Nucleus accumbens (tissue), 56 donors: ENCODE measurements at regions not wholly inside any gene's neighbourhood (a gene's known extent, or its start where the extent isn't known, plus 50 kb on each side); places are given as distances from the start of the nearest gene placed in this dataset.
"Not testable (repeated sequence)": the region's sequence is repeated elsewhere in the genome, so short reads cannot be mapped to it uniquely, and the experiment has no call there.

Experiments used
- DNase-seq, 56 donors: peaks; one replicate each; lab custom pipeline; 2025; lab: John Stamatoyannopoulos, UW

DNA sequence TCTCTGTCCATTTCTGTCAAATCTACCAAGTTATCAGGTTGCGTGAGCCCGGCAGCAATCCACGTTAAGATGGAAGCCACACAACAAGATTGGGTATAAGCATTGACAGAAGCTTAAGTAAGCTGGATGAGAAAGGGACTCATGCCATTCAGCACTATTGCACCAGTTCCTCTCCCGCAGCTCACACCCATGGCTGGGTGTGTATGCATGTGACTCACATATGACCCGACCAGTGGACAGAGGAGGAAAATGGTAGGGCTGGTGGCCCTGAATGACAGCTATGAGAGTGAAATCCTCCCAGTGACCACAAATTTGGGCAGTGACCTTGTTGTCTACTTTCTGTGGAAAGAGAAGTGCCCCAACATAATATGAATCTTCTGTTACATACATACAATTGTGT lies 113.5 kb downstream of the OTOR start:
- DNase-seq: no peak

DNA sequence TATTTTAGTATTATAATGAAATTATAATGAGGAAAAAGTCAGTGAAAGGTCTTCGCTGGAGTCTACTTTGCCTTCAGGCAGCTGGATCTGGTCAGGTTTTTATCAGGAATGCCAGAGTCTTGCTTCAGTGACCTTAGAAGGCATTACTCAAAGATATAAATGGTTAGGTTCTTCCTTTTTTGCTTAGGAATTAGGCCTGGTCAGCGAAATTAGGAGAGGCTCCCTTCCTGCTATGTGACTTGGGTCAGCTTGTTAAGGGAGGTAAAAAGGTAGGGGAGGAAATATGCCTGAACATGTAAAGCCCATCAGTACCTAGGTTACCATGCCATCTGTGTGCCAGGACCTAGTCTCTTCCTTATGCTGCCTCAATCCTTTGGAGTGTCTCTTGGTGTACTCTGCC lies 115.1 kb downstream of the OTOR start:
- DNase-seq: no peak

- peak in 32 of 56 donors; percentile 1 to 66 (median 9) for DNase-seq
Observed at GRCh38 chr20:16864069-16864468, 115.9 kb downstream of the OTOR start.

- DNase-seq: no peak
Observed at GRCh38 chr20:16864963-16865362, 116.8 kb downstream of the OTOR start.

- DNase-seq: no peak
Observed at GRCh38 chr20:16865406-16865805, 117.2 kb downstream of the OTOR start.

DNA sequence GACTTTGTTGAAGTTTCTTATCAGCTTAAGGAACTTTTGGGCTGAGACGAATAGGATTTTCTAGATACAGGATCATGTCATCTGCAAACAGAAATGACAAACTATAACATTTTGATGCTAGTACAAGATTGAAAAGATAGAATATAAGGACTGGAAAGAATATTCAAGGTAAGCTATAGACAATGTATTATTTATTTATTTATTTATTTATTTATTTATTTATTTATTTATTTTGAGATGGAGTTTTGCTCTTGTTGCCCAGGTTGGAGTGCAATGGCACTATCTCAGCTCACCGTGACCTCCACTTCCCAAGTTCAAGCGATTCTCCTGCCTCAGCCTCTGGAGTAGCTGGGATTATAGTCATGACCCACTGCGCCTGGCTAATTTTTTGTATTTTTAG lies 125.0 kb downstream of the OTOR start:
- not testable (repeated sequence) for DNase-seq

DNA sequence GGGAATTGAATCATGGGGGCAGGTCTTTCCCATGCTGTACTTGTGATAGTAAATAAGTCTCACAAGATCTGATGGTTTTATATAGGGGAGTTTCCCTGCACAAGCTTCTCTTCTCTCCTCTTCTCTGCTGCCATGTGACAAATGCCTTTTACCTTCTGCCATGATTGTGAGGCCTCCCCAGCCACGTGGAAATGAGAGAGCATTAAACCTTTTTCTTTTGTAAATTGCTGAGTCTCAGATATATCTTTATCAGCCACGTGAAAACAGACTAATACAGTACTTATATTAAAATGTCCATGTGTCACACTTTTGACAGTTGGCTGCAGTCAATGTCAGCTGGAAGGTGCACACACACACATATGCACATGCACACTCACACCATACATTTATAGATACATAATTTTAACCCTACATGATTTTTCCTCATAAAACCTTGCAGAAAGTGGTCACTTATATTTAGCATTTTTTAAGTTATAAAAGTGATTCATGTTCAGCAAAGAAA lies 128.9 kb downstream of the OTOR start:
- DNase-seq: no peak

GRCh38 chr20:16885746-16886145 lies 137.6 kb downstream of the OTOR start:
- no peak for DNase-seq

GRCh38 chr20:16898433-16898832 lies 150.3 kb downstream of the OTOR start:
- DNase-seq: no peak

DNA sequence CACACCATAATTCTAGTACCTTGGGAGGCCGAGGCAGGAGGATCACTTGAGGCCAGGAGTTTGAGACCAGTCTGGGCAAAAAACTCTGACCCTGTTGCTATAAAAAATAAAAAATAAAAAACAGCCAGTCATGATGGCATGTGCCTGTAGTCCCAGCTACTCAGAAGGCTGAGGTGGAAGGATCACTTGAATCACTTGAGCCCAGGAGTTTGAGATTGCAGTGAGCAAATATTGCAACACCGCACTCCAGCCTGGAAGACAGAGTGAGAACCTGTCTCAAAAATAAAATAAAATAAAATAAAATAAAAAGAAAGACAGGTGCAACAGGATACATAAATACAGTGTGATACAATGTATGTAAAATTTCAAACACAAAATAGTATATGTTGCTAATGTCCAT lies 154.5 kb downstream of the OTOR start:
- DNase-seq: no peak

- no peak for DNase-seq
Observed at GRCh38 chr20:16904751-16905150, 156.6 kb downstream of the OTOR start.

- no peak for DNase-seq
Observed at GRCh38 chr20:16914277-16914676, 166.1 kb downstream of the OTOR start.

GRCh38 chr20:16916165-16916564 lies 168.0 kb downstream of the OTOR start:
- DNase-seq: no peak

DNA sequence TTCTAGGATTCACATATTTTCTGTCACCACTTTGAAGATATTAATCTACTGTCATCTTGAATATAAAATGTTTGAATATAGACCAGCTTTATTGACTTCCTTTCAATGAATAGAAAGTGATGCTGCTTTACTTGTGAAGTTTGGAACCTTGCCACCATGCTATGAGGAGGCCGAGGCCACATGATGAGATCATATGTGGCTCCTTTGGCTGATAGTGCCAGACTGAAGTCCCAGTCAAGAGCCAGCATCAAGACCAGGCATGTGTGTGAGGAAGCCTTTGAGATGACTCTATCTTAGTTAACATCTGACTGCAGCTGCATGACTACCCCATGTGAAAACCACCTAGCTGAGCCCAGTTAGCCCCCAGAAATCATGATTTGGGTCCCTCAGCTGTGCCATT lies 169.5 kb downstream of the OTOR start:
- no peak for DNase-seq

DNA sequence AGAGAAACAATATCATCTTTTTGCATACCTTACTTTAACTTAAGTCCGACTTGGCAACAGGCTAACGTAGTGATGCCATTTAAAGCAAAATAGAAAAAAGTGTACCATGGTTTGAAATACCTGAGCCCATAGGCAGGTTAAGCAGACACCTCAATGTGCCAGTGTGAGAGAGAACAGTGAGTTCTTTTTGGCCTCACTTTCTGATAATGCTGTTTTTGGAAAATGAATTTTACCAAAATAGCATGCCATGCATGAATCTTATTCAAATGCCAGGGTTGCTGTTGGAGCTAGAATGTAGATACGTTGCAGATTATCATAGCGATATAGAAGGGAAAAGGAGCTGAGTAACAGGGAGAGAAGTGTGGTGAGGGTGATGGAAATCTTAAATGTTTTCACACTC lies 170.2 kb downstream of the OTOR start:
- DNase-seq: no peak

DNA sequence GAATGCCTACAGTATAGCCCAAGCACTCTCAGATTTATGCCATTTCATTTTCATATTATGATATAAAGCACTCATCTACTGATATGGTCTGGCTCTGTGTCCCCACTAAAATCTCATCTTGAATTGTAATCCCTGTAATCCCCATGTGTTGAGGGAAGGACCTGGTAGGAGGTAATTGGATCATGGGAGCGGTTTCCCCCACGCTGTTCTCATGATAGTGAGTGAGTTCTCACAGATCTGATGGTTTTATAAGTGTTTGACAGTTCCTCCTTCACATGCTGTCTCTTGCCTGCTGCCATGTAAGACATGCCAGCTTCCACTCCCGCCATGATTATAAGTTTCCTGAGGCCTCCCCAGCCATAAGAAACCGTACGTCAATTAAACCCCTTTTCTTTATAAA lies 171.7 kb downstream of the OTOR start:
- no peak for DNase-seq

GRCh38 chr20:16922834-16923233 lies 174.7 kb downstream of the OTOR start:
- DNase-seq: no peak

- DNase-seq: no peak
Observed at GRCh38 chr20:16926626-16927430, 178.7 kb downstream of the OTOR start.

DNA sequence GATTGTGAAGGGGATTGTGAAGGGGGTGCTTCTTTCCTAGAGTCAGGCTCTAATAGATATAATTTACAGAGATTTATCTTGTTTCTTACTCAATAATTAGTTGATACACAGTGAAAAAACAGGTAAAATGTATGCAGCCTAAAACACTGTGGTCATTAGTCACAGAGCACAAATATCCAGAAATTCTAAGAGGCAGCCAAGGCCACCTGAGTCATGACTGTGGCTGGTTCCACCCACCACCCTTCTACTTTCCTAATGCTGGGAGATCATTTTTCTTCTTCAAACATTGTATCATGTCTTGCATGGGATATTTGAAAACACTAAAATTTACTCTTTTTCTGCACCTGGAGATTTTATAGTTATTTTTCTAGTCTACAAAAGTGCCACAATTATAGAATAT lies 181.6 kb downstream of the OTOR start:
- DNase-seq: no peak

DNA sequence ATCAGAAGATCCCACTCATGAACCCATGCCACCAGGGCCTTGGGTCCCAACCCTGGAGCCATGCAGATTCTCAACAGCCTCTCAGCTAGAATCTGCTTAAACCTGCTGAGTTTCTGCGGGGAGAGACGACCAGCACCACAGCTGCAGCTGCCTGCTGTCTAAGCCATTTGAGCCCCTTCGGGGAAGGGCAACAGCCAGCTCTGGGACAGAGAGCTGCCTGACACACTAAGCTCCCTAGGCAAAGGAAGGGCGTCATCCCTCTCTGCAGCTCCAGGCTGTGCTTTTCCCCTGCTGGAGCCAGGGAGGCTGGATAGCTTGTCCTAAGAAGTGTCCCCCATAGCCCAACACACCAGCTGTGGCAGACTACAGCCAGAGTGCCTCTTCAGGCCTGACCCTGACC lies 182.5 kb downstream of the OTOR start:
- no peak for DNase-seq

GRCh38 chr20:16939051-16939450 lies 190.9 kb downstream of the OTOR start:
- DNase-seq: no peak

DNA sequence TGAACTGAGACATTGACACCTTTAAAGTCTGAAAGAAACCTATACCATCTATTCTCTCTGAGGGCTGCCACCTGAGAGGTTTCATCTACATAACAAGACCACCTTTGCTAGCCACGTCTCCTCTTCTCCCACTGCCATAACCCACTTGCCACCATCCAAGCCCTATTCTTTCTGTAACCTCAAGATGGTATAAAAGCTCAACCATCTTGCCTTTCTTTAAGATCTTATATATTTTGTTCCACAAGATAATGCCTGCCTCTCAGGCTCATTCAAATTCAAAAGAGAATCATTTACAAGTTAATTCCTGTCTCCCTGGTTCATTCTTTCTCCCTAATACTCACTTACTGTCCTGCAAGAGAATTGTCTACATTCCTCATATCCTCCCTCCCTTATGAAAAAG lies 192.5 kb downstream of the OTOR start:
- no peak for DNase-seq

GRCh38 chr20:16942051-16942450 lies 193.9 kb downstream of the OTOR start:
- DNase-seq: no peak
